ENCODE measurements at regions not wholly inside any gene's neighbourhood (a gene's known extent, or its start where the extent isn't known, plus 50 kb on each side); places are given as distances from the start of the nearest gene placed in this dataset.

DNA sequence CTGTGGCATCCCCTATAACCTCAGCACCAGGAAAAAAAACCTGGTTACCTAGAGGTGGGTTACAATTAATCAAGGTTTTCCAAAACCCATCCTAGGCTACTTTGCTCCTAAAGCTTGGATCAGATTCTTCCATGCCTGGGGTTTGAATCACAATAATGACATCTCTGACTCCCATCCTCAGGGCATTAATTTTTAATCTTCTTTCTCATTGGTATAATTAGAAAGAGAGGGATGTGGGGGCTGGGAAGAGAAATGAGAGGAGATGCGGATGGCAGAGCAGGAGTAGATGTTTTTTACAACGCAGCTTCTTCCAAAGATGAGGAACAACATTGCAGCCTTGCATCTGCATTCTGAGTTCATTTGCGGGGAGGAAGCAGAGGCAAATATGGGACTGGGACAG, 117.2 kb upstream of the E2F8 start:
- DNase-seq: no peak

DNA sequence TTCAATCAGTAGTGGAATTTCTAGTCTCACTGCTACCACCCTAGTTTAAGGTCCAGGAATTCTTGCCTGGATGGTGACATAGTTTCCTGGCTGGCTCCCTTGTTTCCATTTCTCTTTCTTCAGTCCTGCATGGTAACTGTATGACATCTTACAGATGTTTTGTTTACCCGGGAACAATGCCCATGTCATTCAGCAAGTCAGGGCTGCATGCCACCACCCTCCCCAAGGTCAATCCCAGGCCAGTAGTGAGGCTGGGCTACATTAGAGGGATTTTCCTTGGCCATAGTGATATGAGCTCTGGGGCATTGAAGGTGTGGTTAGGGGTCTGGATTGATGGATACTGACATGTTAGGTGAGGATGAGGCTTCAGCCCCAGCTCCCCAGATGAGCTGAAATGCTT, 114.9 kb upstream of the E2F8 start:
- DNase-seq: no peak

DNA sequence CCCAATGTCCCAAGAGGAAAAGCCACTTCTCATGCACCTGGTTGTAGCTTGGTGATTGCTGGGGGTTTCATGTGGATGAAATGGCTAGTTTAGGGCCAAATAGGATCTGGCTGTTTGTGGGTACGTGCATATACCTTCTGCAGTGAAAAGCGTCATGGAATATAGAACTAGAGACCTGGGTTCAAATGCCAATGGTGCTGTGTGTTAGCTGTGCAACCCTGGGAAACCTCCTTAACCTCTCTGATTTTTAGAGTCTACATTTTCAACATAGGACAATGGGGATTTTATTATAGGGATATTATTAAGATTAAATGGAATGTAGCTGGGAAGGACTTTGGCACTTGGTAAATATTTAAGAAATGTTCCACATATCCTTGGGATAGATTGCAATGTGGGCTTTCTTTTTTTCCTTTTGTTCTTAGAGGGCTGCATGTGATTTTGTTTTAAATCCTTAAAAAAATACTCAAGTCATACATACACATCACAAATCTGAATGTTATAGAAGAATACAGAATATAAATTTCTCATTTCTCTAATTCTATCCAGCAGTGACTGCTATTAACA, 112.6 kb upstream of the E2F8 start:
- DNase-seq: no peak

DNA sequence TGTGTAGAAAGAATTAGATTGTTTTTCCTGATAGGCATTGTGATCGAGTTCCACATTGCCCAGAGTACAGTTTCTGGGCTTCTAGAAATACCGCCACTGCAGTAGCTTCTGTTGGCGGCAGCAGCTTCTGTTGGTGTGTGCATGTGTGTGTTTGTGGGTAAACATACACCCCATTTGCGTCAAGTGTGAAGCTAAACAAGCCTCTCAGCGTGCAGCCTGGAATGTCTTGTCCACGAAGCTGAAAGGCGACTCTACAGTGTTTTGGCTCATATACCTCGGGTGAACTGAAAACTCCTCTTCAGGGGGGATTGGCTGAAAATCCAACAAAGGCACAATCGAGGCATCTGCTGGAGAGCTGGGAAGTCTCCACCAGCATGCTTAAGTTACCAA, 112.0 kb upstream of the E2F8 start:
- DNase-seq: no peak

DNA sequence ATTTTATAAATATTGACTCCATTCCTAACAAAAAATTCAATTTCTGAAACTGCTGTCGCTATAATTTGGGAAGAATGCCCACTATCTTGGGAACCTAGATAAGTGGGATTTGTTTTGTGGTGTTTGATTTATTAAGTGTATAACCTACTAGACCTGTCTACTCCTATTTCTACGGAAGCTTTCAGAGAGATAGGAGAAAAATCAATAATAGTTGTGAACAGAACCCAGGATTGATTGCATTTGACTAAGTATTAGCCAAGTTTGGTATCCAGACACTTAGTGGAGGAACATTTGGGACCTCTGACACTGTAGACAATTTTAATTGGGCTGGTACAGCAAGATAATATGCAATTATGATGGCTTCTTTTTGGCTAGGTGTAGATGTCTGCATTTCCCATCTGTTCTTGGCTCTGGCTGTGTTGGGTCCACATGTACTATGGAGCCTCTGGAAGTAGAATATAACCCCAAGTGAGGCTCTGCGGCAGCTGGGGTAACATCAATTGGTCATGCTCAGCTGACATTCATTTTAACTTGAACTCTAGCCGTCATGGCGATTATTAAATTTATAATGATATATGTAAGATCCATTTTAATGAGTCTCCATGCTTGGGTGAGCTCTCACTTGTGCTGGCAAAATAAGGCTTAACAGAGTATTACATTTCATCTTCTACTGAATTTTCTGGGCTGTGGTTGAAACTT, 111.5 kb upstream of the E2F8 start:
- DNase-seq: no peak

DNA sequence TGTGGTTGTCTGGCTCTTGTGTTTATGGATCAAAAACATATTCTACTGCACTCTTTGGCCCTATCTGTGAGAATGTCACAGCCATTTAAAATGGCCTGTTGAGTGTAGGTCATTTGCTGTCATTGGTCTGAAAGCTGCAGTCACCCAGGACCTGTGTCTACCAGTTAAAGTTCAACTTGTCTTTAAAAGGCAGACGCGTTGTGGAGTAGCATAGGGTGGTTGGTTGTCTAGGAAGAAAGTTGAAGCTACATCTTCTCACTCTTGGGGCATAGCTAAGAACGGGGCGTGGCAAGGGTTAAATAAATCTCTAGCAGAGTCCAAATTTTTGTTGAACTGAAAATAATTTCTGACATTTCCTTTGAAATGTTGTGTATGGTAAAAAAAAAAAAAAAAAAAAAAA, 110.7 kb upstream of the E2F8 start:
- no peak for DNase-seq

DNA sequence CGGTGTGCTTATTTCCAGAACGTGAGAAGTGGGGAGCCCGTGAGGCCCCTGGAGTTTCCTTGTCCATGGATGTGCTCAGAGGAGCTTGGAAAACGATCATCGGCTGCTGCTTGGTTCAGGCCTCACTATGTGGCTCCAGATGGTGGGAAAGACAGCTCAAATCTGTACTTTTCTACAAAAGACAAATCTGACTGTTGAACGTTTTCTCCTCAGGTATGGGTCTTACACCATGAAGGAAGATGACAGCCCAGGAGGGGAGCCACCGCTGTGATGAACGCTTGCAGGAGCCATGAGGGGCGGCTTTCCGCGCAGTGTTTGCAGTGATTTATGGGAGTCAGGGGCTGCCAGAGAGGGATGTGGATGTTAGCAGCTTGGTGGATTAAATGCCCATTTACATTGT, 109.4 kb upstream of the E2F8 start:
- no peak for DNase-seq

DNA sequence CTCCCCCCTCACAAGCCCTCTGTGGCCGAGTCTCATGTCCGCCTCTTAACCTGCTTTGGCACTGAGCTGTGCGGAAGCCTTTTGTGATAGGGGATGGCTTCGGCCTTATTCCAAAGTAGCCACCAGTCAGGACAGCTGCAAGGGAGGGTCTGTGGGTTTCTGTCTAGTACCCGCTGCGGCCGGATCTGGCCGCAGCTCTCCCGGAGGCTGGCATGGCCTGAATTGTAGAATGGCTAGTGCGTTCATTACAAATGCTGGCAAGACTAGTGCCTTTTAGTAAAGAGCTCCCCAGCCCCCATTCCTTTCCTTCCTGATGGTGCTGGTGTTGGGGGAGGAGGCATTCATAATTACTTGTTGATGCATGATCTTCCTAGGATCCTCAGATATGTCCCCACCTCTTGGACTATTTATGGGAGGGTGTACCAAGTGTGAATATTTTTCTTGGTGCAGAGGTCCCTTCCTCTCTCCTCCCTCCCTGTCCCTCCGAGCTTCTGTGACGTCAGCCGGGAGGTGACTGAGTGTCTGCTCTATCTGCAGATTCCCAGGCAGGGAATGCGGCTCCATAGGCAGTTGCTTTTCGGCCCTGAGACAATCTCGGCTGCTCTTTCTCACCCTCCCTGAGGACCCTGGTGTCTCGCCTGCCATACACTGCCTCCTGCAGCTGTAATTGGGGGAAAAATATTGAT, 108.7 kb upstream of the E2F8 start:
- DNase-seq: no peak

DNA sequence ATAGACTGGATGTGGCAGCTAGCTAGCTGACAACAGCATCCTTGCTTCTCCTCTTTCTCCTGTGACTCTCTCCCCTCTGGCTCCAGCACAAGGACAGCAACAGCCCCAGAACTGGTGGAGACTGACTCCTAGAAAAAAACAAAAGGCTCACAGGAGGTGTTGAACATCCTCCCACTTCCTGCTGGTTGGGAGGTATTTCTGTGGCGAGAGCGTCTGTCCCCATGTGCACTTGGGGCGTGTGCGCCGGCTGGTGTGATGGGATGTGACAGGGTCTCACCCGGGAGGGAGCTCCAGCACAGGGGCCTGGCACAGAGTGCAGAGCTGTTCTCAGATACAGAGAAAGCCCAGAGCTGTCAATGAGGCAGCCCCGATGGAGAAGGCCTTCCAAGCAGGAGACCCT, 107.2 kb upstream of the E2F8 start:
- no peak for DNase-seq

DNA sequence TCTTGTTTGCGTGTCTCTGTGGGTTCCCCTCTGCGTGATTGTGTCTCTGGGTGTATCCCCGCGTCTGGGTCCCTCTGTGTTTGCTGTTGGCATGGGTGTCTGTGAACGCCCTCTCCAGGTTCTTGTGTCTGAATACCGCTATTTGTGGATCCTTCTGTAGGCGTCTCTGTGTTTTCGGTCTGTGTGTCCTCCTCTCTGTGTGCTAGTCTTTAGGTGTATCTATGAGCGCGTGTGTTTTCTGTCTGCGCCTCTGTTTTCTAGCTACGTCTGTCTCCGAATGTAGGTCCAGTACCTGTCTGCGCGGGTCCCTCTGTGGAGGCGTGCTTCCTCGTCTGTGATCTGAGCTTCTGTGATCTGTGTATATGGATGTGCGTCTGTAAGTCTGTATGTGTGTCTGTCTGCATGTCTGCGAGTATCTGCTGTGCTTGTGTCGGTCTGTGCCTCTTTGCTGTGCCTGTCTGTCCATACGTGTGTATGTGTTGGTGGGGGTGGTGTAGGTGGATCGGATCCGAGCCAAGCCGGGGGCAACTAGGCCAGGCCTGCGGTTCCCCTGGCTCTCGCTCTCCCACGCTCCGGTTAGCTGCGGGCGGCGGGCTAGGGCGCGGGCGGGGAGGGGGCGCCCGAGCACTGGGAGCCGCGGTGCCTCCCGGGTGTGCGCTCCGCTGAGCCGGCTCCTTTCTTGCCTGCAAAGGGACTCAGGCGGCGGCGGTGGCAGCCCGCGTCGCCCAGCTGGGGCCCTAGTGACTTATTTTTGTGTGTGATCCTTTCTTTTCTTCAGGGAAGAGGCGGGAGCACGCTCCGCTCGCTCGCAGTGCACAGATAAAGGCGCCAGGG, 105.3 kb upstream of the E2F8 start:
- DNase-seq: no peak

DNA sequence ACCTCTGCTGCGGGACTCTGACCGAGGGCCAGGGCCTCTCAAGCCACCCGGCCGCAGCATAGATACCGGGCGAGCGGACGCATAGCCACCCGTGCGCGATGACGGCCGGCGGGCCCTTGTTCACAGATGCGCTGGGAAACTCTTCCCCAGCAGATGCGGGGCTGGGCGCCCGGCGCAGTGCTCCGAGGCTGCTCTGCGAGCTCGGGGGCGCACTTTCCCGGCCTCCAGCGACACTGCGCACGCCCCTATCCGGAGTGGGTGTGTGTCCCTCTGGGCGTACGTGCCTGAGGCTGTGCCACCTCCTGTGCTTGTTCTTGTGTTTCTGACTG, 104.7 kb upstream of the E2F8 start:
- DNase-seq: no peak

DNA sequence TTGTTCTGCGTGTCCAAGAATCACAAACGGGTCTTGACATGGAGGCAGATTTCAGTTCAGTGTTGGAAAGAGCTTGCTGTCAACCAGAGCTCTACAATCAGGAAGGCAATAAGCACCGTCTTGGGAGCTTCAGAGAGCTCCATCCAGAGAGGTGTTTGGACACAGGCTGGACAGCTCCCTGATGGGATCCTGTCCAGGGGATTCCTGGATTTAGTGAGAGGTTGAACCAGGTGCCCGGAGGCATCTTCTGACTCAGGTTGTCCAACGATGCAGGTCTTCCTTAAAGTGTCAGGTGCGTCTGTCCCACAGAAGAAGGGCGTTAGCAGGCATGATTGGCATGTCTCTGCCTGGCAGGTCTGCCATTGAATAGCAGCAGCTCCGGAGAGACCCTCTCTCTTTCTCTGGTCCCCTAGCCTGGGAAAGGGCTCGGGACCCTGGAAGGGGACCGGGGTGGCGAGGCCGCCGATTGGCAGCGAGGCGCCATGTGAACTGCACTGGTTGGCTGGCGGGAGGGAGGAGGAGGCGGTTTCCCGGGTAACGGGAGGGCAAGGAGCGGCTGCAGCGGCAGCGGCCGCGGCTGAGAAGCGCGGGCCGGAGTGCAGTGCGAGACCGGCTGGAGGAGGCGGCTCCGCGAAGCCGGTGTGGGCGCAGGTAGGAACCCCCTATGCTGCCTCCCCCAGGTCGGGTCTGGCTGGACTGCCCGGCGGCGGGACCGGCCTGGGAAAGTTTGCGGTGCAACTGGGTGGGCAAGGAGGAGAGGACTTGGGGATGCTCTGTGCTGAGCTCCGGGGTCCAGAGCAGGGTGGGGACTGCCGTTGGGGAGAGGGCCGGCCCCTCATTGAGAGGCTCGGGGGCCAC, 104.1 kb upstream of the E2F8 start:
- DNase-seq: no peak

DNA sequence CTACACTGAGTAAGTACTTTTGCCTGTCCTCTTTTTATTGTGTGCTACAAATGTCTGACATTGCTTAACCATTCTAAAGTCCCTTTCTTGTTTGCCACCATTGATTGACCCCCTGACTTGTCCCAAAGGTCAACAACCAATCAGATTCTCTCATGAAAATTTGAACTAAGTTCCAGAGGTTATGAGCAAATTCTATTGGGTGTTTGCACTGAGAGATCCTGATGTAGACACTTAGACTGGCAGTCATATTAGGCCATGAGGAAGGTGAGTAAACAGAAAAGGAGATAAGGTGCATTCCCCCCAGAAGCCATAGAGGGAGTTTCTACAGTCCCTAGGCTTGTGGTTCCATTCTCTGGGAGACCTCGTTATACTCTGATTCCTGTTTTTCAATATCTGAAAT, 101.3 kb upstream of the E2F8 start:
- no peak for DNase-seq

DNA sequence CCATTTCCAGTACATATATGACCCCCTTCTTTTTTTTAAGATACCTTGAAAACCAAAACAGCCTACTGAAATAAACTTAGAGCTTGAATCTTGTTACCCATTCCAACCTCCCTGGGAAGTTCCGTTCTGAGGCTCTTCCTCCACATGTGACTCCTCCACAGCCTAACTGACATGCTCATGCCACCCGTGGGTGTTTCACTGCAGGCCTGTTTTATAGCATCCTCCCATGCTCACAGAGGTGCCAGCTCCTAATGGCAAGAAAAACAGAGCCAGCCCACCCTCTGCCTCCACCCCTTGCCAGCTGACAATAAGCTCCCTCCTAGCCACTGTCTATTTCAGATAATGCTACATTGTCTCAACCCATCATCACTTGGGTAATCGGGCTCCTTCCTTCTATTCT, 97.6 kb upstream of the E2F8 start:
- no peak for DNase-seq

DNA sequence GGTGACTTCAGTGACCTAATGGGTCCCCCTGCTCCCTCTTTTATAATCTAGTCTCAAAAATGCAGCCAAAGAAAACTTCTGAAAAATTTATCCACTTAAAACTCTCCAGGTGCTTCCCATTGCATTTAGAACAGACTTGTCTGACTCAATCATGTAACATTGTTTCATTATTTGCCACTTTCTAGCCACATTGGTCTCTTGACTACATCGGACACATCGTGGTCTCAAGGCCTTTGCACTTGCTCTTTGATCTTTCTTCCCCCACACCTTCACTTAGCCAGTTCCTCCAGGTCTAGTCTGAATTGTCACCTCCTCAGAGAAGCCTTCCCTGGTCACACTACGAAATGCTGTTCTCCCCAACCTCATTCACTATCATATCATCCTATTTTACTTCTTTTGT, 97.0 kb upstream of the E2F8 start:
- no peak for DNase-seq

DNA sequence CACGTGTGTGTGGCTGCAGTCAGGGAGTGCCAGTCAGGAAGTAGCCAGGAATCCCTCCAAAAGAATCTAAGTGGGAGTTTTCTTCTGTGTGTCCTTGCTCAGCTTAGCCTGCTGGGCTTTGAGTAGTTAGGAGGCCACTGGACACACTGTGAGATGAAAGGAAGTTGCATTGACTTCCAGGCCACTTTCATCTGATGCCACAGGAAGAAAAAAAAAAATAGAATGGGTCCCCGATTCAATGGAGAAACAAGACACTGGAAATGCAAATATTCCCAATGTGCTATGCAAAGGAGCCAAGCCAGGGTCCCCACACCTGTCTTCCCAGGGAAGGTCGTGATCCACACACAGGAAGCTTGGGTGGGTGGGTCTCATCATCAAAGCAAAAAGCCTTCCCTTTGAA, 95.6 kb upstream of the E2F8 start:
- no peak for DNase-seq

DNA sequence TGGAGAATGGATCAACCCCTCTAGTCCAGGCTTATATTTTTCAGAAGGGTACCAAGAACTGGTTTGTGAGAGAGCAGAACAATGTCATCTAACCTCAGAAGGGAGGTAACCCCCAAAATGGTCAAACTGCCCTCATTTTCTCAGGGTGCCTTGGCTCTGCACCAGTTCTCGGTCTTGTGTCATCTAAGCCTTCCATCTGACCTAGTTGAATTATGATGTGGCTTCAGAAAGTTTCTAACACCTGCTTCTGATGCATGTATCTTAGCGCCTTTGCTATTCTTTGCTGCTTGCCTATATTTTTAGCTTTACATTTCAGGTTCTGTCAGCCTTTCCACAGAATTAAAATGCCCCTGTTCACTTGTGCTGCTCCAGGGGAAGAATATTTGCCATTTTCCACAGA, 91.7 kb upstream of the E2F8 start:
- no peak for DNase-seq

DNA sequence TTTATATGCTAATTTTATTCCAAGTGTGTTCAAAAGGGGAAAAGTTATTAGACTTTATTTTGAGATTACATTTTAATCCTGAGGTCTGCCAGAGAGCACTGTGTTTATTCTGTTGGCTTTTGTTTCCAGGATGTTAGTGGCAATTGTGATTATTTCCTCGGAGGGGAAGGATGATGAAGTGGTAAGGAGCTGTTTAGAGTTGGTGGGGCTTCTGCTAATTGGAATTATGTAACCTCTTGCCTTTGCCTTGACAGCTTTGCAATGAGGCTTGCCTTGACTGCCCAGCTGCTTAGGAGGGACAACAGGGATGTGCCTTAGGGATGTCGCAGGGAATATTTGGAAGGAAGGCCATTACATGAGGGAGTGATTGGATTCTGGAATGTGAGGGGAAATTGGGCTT, 89.7 kb upstream of the E2F8 start:
- no peak for DNase-seq

DNA sequence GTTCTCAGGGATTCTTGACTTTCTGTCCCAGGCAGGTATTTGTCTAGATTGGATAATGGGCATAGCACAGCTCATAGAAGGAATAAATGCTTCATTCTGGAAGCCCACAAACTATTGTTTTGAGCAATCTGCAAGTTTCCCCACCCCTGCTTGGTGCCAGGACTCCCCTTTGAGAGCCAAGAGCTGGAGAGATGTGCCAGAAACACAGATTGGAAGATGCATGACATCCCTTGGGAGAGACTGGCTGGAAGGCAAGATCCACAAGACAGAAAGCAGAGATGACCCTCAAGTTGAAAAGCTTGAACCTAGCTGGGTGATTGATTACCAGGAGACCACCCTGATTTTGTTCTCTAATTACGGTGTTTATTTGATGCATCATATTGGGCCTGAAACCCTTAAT, 89.2 kb upstream of the E2F8 start:
- no peak for DNase-seq

DNA sequence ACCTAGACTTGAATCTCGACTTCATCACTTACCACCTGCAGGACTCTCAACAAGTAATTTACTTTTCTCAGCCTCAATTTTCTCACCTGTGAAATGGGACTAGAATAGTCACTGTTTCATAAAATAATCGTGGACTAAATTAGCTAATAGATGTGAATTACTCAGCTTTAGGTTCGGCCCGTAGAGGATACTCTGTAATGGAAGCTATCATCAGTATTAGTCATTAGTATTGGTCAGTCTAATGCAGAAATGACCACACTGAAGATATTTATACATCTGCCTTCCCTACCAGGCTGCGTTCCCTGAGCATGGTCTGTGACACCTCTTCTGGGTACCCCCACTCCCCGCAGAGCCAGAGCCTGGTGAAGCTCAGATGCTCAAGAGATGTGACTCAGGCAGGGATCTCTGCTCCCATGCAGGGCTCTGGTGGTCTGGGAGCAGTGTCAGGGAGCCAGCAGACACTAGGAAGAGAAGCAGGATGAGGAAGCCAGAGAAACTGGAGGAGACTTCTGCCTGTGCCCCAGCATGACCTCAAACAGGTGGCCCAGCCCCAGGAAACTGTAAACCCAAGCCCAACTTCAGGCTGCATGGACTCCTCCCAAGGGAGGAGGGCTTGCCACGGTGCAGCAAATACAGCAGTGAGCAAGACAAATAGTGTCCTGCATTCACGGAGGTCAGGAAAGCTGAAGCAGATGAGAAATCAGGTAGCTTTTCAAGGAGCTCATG, 88.0 kb upstream of the E2F8 start:
- no peak for DNase-seq

DNA sequence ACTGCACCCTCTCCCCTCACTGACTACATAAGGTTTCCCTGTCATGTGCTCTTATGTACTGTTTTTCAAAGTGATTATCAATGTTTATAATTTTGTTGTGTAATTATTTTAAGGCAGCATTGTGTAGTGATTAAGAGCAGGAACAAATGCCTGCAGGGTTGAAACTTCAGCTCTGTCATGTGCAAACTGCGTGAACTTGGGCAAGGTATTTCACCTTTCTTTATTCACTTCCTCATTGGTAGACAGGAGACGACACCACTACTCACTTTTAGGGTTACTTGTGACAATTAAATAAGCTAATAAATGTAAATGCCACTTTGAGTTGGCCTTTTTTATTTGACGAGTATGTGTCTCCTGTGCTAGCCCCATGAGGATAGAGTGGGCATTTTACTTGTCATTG, 86.5 kb upstream of the E2F8 start:
- no peak for DNase-seq

DNA sequence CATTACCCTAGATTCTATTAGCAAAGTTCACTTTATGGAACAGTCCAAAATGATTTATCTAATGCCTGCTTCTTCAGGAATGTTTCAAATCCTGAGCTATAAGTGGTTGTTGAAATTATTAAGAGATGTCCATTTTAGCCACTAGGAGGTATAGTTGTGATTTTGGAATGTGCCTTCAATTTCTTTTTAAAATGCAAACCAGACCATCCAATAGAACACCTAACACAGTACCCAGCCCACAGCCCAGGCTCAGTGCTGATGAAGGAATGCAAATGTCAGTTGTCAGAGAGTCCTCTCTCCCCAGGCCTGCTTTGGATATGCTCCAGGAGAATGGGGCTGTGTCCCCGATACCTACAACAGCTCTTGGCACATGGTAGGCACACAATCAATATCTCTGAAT, 85.8 kb upstream of the E2F8 start:
- DNase-seq: no peak
